GM18907 (cell line): ENCODE measurements at regions not wholly inside any gene's neighbourhood (a gene's known extent, or its start where the extent isn't known, plus 50 kb on each side); places are given as distances from the start of the nearest gene placed in this dataset.
"Not testable (repeated sequence)": the region's sequence is repeated elsewhere in the genome, so short reads cannot be mapped to it uniquely, and the experiment has no call there.

Source experiments
- ATAC-seq: cut with Tn5 transposase; IDR thresholded peaks from one replicate; pipeline ENCODE4 v1.9.1; 2021; ENCODE audit warnings: mild to moderate bottlenecking, moderate library complexity; ENCODE audit not compliant: unreplicated experiment

DNA sequence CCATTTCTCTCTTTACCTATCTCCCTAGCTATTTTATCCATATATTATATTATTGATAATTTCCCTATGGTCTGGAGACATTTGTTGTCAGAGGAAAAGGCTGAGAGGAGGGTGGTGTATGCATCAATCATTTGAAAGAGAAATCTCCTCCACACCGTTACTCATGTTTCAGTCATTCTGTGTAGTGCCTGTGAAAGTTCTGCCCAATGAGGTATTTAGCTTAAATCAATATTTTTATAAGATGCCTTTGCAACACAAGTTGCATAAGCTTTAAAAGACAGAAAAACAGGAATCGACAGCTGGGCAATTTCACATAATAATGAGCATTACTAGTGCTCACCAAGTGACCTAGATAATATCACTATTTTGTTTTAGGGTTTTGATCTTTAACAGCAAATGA is 363.7 kb upstream of the FSIP2 start:
- ATAC-seq: no peak

DNA sequence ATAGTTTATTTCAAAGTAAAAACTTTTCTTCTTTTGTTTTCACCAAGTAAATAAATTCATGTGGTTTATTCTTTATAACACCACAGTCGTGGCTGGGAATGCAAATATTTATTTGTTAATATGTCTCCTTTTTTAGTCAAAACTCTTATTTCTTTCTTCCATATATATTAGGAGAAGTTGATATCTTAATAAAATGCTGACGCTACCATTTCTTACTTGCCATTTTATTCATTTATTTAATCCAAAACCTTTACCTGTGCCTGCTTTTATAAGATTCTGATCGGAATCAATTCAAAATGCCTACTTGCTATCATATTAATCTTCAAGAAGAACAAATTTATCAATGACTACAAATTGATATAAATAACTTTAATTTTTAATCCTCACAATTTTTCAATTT is 362.9 kb upstream of the FSIP2 start:
- ATAC-seq: no peak

DNA sequence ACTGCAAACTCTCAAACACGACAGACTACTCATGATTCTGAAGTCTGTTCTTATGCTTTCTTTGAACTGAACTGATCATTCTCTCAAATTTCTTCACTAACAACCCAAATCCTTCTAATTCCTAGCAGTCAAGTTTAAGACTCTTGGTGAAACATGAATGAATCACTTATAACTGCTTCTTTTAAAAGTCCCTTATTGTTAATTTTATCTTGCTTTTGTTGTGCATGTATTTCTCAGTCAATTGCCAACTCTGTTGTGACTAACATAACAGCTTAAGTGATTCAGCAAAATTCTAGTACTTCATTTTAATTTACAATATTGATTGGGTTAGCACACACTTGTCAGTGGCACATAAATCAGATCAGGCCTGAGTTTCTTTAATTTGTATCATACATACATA is 357.0 kb upstream of the FSIP2 start:
- no peak for ATAC-seq

DNA sequence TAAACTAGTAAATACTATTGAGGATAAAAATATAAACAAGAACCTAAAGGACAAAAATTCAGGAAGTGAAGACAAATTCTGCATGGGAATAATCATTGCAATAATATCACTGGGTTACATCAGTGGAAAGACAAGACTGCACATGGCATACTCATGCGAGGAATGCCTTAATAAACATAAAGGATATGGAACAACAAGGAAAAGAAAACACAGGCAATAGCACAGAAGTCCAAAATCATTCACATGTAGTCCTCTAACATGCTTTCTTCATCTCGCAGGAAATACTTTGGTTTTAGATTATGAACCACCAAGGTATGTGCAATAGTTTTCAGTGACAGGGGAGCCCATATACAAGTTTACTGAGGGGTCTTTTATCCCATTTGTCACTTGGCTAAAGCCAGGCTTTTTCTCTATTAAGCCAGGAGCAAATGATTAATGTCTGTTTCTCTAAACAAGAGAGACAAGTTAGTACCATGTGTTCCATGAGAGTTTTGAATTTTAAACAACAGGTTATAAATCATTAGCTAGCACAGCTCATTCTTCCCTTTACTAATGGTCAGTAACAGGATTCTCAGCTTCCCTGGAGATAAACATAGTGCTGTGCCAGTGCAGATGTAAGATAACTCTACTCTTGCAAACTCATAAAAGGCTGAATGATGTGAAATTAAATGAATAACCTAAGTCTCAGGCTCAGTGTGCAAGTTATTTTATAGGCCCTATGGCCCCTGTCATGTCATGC is 353.6 kb upstream of the FSIP2 start:
- ATAC-seq: no peak

DNA sequence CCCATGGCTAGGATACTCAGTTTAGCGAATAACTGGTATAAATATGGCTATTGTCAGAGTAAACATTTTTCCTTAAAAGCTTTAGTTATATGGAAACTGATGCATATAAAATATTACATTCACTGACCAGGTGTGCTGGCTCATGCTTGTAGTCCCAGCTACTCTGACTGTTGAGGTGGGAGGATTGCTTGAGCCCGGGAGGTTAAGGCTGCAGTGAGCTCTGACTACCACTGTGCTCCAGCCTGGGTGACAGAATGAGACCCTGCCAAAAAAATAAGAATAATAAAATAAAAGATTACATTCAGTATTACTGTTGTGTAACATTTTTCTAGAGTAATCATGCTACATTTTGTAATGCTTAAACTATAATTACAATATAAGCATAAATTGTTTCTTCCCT is 350.4 kb upstream of the FSIP2 start:
- ATAC-seq: no peak

DNA sequence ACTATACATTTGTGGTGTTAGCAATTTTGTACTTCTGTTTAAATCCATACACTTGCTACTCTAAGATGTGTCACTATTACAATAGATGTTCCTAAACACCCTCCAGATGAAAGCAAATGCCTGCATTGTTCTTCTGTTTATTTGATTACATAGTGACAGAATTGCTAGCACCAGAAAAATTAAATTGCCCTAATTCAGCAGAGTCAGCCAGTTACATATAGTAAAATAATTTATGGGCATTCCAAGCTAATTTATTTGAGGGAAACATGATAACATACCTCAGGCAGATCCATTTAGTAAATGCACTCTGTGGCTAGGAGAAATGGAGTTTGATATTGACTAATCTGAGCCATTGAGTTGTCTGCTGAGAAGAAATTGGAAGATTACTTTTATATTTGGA is 347.1 kb upstream of the FSIP2 start:
- ATAC-seq: no peak

DNA sequence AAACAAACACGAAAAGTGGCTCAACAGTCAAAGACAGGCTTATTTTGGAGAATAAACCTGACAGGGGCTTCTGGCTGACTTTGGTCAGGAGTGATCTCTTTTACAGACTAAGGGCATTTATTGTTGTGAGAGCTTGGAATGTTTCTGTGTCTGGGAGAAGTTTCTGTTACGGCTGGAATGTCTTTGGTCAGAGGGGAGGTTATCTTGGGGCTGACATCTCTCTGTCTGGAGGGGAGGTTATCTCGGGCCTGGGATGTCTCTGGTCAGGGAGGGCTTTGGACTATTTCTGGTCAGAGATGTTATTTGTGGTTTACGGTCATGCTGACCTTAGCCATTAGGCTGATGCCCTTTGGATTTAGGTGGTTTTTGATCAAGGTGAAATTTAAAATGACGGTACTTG is 345.5 kb upstream of the FSIP2 start:
- ATAC-seq: no peak

DNA sequence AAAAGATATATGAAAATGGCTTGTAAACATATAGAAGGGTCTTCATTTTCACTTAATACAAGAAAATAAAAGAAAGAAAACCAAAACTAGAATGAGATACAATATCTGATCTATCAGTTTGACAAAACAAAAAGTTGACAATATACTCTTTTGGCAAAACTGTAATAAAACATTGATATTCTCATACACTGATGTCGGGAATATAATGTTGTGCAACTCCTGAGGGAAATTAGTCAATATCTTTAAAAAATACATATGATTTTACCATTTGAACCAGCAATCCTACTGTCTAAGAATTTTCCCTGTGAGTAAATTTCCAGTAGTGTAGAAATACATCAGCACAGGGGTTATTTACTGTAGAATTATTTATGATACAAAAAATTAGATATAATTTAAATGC is 336.1 kb upstream of the FSIP2 start:
- no peak for ATAC-seq

DNA sequence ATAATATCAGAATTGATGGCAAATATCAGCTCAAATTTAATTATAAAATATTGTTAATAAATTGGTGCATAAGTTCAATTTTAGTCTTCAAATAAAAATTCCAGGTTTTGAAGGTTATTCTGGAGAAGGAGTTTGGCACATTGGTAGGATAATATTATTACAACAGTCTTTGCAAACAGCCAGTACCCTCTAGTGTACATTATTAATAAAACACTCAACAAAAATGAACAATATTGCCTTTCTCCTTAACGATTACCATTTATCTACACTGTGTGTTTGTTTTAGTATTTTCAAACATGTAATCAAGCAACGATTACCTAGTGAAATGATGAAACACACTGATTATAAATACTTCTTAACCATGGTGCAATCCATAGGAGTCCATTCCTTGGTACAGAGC is 334.0 kb upstream of the FSIP2 start:
- no peak for ATAC-seq

DNA sequence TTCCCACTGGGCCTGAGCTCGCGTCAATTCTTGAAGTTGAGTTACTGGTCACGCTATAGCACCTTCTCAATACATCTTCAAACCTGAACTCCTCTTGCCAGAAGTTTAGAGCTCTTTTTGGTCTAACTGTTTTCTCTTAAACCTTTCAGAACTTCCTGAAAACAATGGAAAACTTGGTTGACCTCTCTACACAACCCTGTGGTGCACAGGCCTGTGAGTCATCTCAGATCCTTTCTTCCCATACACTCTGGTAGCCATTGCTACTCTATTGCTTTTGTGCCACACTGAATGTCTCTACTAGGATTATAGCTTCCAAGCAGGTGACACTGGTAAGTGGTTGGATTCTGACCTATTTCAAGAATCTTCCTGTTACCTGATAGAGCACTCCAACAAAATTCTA is 321.5 kb upstream of the FSIP2 start:
- no peak for ATAC-seq

DNA sequence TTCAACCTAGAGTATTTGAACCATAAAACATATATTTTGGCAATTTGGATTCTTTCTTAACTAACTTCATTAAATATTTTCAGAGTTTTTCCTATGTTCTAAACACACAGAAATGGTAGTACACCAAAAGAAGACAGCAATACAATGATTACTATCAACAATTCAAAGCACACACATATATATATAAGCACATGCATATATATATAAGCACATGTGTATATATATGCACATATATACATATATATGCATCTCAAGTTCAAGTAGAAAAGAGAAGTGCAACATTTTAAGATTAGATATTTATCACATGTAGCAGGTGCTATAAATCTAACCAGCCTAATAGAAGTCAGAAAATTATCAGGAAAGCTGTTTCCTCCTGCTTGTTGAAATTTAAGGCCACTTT is 320.9 kb upstream of the FSIP2 start:
- no peak for ATAC-seq

DNA sequence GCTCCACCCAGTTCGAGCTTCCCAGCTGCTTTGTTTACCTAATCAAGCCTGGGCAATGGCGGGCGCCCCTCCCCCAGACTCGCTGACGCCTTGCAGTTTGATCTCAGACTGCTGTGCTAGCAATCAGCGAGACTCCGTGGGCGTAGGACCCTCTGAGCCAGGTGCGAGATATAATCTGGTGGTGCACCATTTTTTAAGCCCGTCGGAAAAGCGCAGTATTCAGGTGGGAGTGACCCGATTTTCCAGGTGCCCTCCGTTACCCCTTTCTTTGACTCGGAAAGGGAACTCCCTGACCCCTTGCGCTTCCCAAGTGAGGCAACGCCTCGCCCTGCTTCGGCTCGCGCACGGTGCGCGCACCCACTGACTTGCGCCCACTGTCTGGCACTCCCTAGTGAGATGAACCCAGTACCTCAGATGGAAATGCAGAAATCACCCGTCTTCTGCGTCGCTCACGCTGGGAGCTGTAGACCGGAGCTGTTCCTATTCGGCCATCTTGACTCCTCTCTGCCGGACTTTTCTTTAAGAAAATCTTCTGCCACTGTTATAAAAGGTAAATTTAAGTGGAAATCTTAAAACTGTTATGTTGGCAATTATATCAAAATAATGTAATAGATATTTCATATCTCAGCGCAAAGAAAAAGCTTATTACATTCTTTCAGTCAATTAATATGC is 313.5 kb upstream of the FSIP2 start:
- ATAC-seq: not testable (repeated sequence)

DNA sequence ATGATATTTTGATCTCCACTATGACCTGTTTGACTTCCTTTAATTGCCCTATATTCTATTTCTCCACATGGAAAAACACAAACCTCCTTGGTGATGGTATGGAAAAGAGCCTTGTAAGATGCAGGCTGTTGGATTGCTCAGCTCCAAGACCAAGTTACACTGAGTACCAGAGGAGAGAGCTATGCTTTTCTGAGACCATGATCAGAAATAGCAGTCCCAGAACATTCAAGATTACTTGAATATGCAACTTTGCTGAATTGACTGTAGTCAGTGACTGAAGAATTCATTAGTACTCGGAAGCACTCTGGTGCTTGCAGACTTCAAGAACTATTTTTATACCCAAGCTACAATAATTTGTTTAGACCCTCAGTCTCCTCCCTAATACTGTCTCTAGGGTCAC is 310.6 kb upstream of the FSIP2 start:
- no peak for ATAC-seq

DNA sequence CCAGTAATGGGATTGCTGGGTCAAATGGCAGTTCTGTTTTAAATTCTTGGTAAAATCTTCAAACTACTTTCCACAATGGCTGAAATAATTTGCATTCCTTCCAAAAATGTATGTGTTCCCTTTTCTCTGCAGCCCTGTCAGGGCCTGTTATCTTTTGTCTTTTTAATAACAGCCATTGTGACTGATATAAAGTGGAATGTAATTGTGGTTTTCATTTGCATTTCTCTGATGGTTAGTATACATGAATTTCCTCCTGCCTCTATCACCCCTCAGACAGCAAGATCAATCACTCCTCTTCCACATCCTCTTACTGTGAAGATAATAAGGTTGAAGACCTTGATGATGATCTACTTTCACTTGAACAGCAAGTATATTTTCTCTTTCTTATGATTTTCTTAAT is 304.8 kb upstream of the FSIP2 start:
- no peak for ATAC-seq

DNA sequence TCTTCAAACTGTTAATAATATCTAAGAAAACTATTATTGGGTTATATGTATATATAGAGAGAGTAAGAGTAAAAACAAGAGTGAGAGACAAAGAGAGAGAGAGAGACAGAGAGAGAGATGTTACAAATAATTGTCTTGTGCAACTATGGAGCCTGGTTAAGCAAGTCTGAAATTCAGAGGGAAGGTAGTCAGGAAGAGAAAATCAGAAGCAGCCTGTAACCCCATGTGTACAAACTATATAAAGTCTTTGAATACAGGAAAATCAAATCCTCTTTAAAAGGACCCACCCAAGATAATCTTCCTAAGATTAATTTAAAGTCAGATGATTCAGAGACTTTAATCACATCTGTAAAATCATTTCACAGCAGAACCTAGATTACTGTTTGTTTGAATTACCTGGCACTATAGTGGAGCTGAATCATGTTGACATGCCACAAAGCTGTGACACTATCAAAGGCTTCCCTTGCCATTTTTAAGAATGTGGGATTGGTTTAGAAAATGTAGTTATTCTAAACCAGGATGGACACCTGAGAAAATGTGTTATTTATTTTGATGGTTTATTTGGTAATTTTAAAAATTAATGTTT is 301.7 kb upstream of the FSIP2 start:
- no peak for ATAC-seq

DNA sequence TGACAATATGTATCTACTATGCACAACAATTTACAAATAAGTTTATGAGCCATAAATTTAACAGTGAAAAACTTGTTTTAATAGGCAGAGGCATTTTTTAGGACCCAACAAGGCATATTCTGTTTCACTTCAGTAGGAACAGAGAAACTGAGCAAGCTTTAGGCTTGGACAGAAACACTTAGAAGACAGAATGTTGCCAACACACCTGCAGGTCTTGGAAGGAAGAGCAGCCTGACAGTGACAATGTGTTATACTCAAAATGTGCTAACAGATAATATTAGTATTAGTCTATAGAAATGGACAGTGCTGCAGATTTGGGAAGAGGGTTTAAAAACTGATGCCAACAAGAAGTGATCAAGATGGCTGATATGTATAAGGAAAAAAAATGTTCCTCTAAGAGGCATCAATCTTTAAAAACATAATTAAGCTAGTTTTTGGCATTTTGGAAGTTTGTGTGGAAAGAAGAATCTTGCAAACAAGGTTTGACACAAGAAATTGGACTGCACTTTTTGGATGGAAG is 297.1 kb upstream of the FSIP2 start:
- no peak for ATAC-seq

DNA sequence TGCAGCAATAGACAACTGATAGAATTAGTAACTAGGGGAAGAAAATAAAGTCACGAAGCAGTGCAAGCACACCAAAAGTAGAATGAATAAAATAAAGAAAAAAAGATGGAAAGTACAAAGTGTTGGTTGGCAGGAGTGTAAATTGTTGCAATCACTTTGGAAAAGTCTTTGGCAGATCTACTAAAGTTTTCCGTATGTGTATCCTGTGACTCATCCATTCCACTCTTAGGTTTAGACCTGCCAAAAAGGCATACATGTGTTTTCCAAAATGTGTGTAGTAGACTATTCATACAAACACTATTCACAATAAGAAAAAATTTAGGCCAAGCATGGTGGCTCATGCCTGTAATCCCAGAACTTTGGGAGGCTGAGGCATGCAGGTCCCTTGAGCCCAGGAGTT is 282.1 kb upstream of the FSIP2 start:
- no peak for ATAC-seq

DNA sequence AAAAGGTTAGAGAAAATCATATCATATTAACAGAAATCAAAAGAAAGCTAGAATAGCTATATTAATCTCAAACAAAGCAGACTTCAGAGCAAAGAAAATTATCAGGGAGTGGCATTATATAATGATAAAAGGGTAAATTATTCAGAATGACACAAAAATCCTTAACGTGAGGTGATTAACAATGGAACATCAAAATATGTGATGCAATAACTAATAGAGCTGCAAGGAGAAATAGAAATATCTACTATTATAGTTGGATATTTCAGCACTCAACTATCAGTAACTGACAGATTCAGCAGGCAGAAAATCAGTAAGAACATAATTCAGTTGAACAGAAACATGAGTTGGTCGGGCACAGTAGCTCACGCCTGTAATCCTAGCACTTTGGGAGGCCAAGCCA is 275.1 kb upstream of the FSIP2 start:
- ATAC-seq: no peak

DNA sequence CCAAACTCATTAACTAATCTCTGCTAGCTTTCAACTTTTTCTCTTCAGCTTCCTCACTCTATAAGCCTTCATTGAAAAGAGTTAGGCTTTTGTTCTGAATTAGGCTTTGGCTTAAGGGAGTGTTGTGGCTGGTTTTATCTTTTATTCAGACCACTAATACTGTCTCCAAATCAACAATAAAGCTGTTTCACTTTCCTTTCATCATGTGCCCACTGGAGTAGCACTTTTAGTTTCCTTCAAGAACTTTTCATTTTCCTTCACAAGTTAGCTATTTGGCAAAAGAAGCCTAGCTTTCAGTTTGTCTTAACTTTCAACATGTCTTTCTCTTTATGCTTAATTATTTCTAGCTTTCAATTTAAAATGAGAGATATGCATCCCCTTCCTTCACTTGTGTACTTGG is 271.7 kb upstream of the FSIP2 start:
- no peak for ATAC-seq

DNA sequence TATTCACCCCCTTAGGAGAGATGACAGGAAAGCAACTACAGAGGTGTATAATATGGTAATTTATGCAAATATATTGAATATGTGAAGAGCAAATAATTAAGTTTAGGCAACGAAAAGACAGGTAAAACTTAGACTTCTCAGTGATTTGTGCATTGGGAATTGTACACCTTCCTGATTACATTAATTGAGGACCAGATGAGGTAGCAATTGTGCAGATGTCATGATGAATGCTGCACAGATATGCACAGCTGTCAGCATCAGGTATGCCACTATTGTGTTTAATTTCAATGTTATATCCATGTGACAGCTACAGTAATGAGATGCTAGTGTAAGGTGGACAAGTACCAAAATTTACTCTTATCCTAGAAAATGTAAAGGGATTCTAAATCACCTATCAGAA is 267.2 kb upstream of the FSIP2 start:
- ATAC-seq: no peak

DNA sequence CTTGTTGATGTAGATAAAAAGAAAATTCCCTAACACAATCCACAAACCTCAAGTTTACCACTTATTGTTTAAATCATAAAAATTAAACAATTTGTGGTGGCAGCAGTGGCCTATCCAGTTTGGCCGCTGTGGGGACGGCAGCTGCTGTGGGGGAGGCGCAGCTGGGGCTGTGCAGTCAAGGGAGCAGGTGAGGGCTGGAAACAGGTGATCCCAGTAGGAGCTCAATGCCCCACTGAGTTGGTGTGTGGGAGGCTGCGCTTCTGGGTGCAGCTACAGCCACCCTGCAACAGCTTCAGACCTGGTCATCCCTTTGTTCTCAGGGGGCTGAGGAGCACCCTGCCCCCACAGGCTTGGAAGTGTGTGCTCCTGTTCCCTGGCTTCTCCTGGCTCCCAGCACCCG is 266.0 kb upstream of the FSIP2 start:
- no peak for ATAC-seq

DNA sequence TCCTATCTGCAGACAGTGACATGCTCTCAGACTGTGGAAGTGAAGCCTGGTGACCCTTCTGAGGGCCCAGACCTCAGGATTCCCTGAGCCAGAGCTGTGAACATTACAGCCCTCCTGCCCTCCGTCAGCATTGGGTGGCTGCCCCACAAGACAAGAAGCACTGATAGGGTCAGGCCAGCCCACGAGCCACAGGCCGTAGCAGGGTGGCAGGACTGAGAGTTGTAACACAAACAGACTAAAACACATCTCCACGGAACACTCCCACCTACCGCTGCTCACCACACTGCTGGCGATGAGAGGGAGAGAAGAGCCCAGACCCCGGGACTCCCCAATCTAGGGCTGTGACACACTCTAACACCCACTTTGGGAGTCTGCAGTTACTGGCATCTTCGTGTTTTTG is 264.8 kb upstream of the FSIP2 start:
- no peak for ATAC-seq
